ENCODE measurements at regions not wholly inside any gene's neighbourhood (a gene's known extent, or its start where the extent isn't known, plus 50 kb on each side); places are given as distances from the start of the nearest gene placed in this dataset.
A peak's percentile ranks its signal among the peaks of the same experiment; 100 is the strongest.

DNA sequence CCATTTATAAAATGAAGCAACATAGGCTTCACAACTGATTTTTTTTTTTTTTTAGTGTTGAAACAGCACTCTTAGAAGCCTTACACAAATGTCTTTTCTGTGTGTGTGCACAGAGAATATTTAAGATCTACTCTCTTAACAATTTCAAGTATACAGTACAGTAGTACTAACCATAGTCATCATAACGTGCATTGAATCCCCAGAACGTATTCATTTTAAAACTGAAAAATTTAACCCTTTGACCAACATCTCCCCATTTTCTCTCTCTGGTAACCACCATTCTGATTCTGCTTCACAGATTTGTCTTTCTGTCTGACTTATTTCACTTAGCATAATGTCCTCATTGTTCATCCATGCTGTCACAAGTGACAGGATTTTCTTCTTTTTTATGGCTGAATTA lies 475.6 kb downstream of the RFPL4B start:
- no peak overlapping the region for H3K4me3 ChIP-seq
- TF ChIP-seq, protein P1, sequence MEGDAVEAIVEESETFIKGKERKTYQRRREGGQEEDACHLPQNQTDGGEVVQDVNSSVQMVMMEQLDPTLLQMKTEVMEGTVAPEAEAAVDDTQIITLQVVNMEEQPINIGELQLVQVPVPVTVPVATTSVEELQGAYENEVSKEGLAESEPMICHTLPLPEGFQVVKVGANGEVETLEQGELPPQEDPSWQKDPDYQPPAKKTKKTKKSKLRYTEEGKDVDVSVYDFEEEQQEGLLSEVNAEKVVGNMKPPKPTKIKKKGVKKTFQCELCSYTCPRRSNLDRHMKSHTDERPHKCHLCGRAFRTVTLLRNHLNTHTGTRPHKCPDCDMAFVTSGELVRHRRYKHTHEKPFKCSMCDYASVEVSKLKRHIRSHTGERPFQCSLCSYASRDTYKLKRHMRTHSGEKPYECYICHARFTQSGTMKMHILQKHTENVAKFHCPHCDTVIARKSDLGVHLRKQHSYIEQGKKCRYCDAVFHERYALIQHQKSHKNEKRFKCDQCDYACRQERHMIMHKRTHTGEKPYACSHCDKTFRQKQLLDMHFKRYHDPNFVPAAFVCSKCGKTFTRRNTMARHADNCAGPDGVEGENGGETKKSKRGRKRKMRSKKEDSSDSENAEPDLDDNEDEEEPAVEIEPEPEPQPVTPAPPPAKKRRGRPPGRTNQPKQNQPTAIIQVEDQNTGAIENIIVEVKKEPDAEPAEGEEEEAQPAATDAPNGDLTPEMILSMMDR (IDR thresholded peaks at IDR 0.05), result no peak
- intact Hi-C loops (cut with DNase I; ENCODE audit: low total_unique reads), result no loop called here
- H3K36me3 ChIP-seq, result no peaks in the 10 kb centered on the region
- no peaks in the 10 kb centered on the region for H3K27me3 ChIP-seq
- H3K4me1 ChIP-seq, result no peaks in the 10 kb centered on the region
- no peak for DNase-seq
- H3K27ac ChIP-seq, result no peak overlapping the region
- no peaks in the 10 kb centered on the region for H3K9me3 ChIP-seq

DNA sequence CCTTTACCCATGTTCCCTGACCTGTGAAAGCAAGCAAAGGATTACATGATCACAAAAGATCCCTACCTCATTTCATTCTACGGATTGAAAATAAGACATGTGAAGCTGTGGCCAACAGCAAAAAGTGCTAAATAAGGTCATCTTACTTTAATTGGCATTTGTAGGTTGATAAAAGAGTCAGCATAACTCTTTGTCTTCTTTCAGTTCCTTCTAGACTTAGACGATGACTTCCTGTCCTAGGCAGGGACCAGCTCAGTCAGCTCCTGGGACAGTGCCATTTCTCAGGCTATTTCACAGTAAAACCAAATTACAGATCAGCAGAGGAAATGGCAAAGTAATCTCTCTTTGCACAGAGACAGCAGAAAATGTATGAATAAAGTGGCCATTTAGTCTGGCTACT lies 480.7 kb downstream of the RFPL4B start:
- no peak overlapping the region for H3K27ac ChIP-seq
- no peaks in the 10 kb centered on the region for H3K4me1 ChIP-seq
- intact Hi-C loops (cut with DNase I; ENCODE audit: low total_unique reads), result no loop called here
- no peak overlapping the region for H3K4me3 ChIP-seq
- DNase-seq, result peak in 1 of 2 donors; percentile 50
- TF ChIP-seq, protein P1 (IDR thresholded peaks at IDR 0.05), result no peak
- no peaks in the 10 kb centered on the region for H3K27me3 ChIP-seq
- H3K9me3 ChIP-seq, result no peaks in the 10 kb centered on the region
- H3K36me3 ChIP-seq, result no peaks in the 10 kb centered on the region

DNA sequence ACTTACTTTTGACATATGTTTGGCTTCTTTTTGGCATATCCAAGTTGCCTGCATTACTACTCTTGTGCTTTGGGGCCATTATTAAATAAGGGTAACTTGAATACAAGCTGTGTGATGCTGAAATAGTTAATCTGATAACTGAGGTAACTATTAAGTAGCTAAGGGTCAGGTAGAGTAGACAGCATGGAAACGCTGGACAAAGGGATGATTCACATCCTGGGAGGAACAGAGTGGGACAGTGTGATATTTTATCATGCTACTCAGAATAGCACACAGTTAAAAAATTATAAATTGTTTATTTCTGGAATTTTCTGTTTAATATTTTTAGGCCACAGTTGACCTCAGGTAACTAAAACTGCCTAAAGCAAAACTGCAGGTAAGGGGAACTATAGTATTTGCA lies 483.9 kb downstream of the RFPL4B start:
- Histone ChIP-seq H3K4me3 (no peak overlapping the region), H3K27ac (no peak overlapping the region), H3K36me3 (no peaks in the 10 kb centered on the region), H3K27me3 (no peaks in the 10 kb centered on the region), H3K9me3 (no peaks in the 10 kb centered on the region), H3K4me1 (no peaks in the 10 kb centered on the region)
- no peak for DNase-seq
- intact Hi-C loops (cut with DNase I; ENCODE audit: low total_unique reads), result no loop called here
- TF ChIP-seq, protein P1 (IDR thresholded peaks at IDR 0.05), result no peak

DNA sequence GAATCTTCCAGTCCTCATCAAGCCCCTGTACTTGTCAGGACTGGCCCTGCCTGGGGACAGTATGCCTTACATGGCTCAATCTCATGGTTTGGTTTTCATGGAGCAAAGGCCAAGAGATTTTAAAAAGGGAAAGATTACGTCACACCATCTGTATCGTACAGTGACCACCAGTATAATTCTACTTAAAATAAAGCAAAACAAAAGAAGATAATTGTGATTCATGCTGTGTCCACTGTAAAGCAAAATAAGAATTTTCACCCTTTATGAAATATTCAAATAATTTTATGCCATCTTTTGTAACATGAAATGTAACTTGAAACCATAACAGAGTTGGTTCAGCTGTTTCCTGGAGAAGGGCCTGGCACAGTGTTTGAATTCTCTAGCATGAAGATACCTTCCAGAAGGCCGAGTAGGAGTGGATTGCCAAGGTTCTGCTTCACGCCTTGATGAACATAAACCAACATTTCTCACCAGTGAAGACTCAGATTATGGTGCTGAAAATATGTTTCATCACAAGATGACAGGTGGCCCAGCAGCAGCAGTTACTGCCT lies 486.5 kb downstream of the RFPL4B start:
- Histone ChIP-seq H3K4me1 (no peaks in the 10 kb centered on the region), H3K9me3 (no peaks in the 10 kb centered on the region), H3K36me3 (no peaks in the 10 kb centered on the region), H3K4me3 (no peak overlapping the region), H3K27ac (no peak overlapping the region), H3K27me3 (no peaks in the 10 kb centered on the region)
- no peak for DNase-seq
- TF ChIP-seq, protein P1 (IDR thresholded peaks at IDR 0.05), result no peak
- intact Hi-C loops (cut with DNase I; ENCODE audit: low total_unique reads), result no loop called here

DNA sequence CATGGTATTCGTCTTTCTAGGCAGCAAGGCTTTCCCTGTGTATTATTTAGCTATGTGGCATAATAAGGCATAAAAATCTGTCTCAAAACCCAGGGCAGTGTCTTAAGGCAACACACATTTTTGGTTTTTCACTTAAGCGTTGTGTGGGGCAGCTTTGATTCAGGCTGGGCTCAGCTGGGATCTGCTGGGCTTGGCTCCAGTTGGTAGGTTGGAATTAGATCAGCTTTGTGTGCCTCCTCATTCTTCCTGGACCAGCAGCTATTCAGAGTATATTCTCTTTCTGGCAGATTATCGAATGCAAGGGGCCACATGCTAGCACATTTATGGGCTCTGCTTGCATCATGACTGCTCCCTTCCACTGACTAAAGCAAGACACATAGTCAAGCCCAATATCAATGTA lies 487.9 kb downstream of the RFPL4B start:
- Histone ChIP-seq H3K36me3 (no peaks in the 10 kb centered on the region), H3K27me3 (no peaks in the 10 kb centered on the region), H3K27ac (no peak overlapping the region), H3K4me1 (peaks cover 0 to 4% (median 0%) of the 10 kb centered on the region in 4 donors), H3K9me3 (no peaks in the 10 kb centered on the region), H3K4me3 (no peak overlapping the region)
- intact Hi-C loops (cut with DNase I; ENCODE audit: low total_unique reads), result no loop called here
- TF ChIP-seq, protein P1 (IDR thresholded peaks at IDR 0.05), result no peak
- DNase-seq, result no peak

DNA sequence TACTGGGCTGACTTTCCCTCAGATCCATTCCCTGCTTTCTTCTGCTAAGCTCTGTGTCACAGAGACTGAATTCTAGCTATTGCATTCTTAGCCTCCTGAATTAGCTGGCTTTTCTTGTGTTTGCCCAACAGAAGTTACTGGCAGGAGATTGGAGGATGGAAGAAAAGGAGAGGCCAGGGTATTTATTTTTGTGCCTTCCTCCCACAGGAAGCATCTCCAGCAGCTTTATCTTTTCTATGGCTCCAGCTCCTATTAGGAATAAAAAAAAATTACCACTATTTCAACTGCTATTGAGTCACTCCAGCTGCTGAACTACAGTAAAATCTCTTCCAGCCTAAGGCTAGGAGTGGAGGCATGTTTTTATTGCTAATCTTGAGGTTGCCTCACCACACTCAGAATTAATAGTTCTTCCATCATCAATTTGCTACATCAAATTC lies 492.4 kb downstream of the RFPL4B start:
- intact Hi-C loops (cut with DNase I; ENCODE audit: low total_unique reads), result no loop called here
- DNase-seq, result no peak

More for the DNA sequence above, 492.4 kb downstream of the RFPL4B start:
- Histone ChIP-seq H3K27ac (no peak overlapping the region), H3K4me1 (peaks cover 0 to 4% (median 0%) of the 10 kb centered on the region in 4 donors), H3K27me3 (no peaks in the 10 kb centered on the region), H3K9me3 (no peaks in the 10 kb centered on the region), H3K36me3 (no peaks in the 10 kb centered on the region), H3K4me3 (no peak overlapping the region)
- TF ChIP-seq, protein P1 (IDR thresholded peaks at IDR 0.05), result no peak

Data from tibial artery (tissue), 4 donors.